SK-N-SH treated with all-trans-retinoic acid at 6 μM for 48 hours (cell line): ENCODE measurements at regions not wholly inside any gene's neighbourhood (a gene's known extent, or its start where the extent isn't known, plus 50 kb on each side); places are given as distances from the start of the nearest gene placed in this dataset.

ENCODE experiments used
- BACH2 ChIP-seq: fragments of 250-450 bp; sonication (Bioruptor Pico); IDR thresholded peaks from 2 replicates; pipeline ENCODE4 v1.9.0; 2021; ENCODE audit warnings: mild to moderate bottlenecking, borderline replicate concordance
- TCF4 ChIP-seq: fragments of 250-450 bp; sonication (Bioruptor Pico); IDR thresholded peaks from 2 replicates; pipeline ENCODE4 v1.8.0; 2021; ENCODE audit warnings: mild to moderate bottlenecking, moderate library complexity, borderline replicate concordance
- ZFP3 ChIP-seq: fragments of 250-450 bp; sonication (Bioruptor Pico); IDR thresholded peaks from 2 replicates; pipeline ENCODE4 v1.5.0; 2020; ENCODE audit warnings: mild to moderate bottlenecking, moderate library complexity
- ZNF8 ChIP-seq: fragments of 450-650 bp; formaldehyde crosslinking; IDR thresholded peaks from 2 replicates; pipeline ENCODE4 v1.5.0; 2020; ENCODE audit warnings: mild to moderate bottlenecking, moderate library complexity
- TF ChIP-seq, protein P1 (sequence below): fragments of 250-450 bp; sonication (Bioruptor Pico); IDR thresholded peaks from 2 replicates; pipeline ENCODE4 v1.5.1; 2021; ENCODE audit warnings: mild to moderate bottlenecking, moderate library complexity

DNA sequence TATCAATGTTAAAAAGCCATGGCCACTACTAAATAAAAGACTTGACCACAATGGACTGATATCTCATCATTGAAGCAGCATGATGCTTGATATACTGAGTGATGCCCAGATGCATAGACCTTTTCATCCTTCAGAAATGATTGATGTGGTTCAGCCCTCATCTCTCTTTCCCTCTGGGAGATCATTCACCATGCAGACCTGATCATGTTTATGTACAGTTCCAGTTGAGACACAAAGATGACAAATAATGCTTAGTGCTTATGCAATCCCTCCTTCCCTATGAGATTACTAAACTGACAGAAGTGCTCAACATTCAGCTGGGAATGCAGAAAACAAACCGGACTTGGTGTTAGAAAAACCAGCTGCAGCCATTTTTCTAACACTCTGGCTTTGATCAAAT lies 91.9 kb upstream of the TLR4 start:
- TF ChIP-seq ZFP3 (no peak), ZNF8 (CRISPR knock-in tag) (no peak), BACH2 (no peak), TCF4 (CRISPR knock-in tag) (no peak)
- TF ChIP-seq, protein P1, sequence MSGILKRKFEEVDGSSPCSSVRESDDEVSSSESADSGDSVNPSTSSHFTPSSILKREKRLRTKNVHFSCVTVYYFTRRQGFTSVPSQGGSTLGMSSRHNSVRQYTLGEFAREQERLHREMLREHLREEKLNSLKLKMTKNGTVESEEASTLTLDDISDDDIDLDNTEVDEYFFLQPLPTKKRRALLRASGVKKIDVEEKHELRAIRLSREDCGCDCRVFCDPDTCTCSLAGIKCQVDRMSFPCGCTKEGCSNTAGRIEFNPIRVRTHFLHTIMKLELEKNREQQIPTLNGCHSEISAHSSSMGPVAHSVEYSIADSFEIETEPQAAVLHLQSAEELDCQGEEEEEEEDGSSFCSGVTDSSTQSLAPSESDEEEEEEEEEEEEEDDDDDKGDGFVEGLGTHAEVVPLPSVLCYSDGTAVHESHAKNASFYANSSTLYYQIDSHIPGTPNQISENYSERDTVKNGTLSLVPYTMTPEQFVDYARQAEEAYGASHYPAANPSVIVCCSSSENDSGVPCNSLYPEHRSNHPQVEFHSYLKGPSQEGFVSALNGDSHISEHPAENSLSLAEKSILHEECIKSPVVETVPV (CRISPR knock-in tag): no peak
